ENCODE measurements at regions not wholly inside any gene's neighbourhood (a gene's known extent, or its start where the extent isn't known, plus 50 kb on each side); places are given as distances from the start of the nearest gene placed in this dataset.

DNA sequence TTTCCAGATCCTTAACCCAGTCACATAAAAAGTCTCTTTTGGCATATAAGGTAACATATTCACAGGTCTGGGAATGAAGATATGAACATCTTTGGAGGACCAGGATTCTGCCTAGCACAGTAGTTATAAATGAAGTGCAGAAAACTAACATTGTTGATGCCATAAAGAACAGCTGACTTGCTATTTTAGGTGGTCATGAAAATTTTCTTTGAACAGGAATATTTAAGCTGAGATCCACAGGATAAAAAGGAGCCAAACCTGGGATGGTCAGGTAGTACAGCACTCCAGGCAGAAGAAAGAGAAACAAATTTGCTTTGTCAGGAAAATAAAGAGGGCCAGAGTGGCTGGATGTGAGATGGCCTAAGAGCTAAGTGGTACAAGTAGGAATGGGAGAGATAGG lies 80.0 kb downstream of the CENPW start:
- no peak for DNase-seq (ENCODE audit: low spot score)
- in situ Hi-C loops (cut with HindIII; ENCODE audit: low sequenced_read_pairs) = no loop called here

DNA sequence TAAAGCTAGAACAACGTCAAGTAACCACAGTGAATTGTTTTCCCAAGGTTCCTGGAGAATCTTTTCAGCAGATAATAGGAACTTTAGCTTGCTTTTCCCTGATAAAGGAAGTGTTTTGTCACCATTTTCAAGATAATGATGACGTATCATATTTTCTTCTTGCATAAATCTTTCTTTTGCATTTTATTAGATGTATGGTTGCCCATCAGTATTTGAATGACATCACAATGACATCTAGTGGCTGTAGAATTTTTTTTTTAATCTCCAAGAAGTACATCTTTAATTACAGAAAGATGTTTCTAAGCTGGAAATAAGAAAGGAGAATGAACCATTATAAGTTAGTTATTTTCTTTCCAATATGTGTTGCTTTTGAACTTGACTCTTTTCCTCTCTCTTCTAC lies 83.0 kb downstream of the CENPW start:
- DNase-seq (ENCODE audit: low spot score) = no peak
- in situ Hi-C loops (cut with HindIII; ENCODE audit: low sequenced_read_pairs) = no loop called here

DNA sequence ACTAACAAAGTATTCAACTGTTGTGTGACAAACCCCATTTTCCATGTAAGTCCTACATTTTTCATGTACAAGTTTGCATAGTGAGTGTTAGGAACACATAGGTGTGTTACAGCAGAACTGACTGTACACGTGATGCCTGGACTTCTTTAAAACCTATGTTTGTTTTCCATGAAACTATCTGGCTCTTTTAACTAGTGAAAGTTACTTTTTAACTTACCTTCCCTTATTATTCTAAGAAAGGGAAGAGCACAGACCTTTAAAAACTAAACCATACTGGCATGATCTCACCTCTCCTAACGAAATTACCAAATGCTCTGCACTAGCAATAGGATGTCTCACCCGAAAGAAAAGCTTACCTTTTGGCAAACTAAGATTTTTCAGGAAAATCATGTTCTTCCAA lies 87.8 kb downstream of the CENPW start:
- DNase-seq (ENCODE audit: low spot score) = no peak
- in situ Hi-C loops (cut with HindIII; ENCODE audit: low sequenced_read_pairs) = no loop called here

DNA sequence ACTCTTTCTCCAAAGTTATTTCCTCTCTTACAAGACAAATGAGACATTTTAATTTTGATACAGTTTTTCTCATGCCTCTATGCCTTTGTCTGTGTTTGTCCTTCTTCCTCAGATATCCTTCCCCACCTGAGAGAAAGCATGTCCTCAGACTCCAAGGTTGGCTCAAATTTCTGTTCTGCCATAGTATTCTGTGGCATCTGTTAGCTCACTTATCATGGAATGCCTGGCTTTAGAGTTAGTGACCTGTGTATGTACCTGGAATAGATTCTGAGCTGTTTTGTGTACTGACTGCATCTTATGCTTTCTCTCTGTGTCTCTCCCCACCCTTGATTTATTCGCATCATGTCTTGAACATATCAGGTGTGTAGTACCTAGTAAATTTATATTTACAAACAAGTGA lies 90.0 kb downstream of the CENPW start:
- no peak for DNase-seq (ENCODE audit: low spot score)
- in situ Hi-C loops (cut with HindIII; ENCODE audit: low sequenced_read_pairs) = no loop called here

DNA sequence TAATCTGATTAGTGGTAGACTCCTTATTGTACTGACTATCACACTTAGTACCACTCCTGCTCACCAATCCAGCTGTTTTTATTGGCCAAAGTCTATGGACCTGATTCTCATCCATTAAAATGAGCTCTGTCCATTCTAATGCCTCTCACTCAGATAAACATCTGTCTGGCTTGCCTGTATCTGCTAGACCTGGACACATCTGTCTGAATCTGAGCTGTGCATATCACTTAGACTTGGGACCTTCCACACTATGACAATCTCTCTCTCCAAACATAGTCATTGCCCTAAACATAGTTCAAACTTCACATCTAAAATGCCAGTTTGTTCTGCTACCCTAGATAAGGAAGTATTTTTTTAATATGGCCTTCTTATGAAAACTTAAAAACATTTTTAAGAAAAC lies 92.6 kb downstream of the CENPW start:
- in situ Hi-C loops (cut with HindIII; ENCODE audit: low sequenced_read_pairs) = no loop called here
- DNase-seq (ENCODE audit: low spot score) = no peak

DNA sequence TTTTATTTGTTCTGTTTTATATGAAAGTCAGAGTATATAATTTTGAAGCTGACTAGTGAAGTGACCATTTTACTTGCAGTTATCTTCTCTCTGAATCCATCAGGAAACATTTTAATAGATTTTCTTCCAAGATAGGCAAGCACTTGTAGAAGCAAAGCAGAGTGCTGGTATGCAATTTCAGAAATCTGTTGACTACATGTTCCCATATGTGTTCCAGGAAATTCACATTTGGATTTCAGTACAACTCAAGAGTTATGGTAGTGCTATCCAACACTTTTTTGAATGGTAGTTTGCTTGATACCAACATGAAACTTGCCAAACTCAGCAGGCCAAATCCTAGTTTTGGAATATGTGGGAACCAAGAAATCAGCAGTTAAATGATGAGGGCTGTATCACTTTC lies 94.0 kb downstream of the CENPW start:
- DNase-seq (ENCODE audit: low spot score) = no peak
- in situ Hi-C loops (cut with HindIII; ENCODE audit: low sequenced_read_pairs) = no loop called here

DNA sequence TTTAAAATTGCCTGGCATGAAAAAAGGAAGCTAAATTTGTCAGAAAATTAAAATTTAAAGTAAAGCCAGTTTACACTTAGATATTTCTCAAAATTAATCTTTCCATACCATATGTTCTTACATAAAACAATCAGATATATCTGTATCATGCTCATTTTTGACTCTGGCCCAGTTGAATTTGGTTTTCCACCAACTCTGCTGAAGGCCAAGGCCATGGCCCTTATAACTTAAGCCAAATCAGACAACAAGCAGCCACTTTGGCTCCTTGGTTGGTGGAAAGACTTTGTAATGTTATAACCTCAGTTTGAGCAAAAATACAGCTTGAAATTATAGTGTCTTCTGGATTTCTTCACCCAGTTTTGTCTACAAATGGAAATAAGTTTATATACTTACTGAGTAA lies 97.3 kb downstream of the CENPW start:
- DNase-seq (ENCODE audit: low spot score) = no peak
- in situ Hi-C loops (cut with HindIII; ENCODE audit: low sequenced_read_pairs) = no loop called here

DNA sequence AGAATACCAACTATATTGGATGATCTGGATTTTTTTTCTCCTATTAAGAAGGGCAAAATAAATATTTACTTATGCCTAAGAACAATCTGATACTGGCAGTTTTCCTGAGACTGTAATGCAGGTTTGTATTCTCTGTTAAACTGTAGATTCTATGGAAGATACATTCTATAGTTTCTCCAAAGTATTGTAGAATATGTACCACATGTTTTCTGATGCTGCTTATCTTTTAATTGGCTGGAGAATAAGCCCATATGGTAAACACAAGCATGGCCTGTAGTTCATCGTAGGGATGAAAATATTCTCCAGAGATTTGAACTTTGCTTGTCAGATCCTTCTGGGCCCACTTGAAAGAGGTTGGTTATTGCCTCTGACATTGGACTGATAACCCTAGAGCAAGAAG lies 99.1 kb downstream of the CENPW start:
- in situ Hi-C loops (cut with HindIII; ENCODE audit: low sequenced_read_pairs) = no loop called here
- no peak for DNase-seq (ENCODE audit: low spot score)

DNA sequence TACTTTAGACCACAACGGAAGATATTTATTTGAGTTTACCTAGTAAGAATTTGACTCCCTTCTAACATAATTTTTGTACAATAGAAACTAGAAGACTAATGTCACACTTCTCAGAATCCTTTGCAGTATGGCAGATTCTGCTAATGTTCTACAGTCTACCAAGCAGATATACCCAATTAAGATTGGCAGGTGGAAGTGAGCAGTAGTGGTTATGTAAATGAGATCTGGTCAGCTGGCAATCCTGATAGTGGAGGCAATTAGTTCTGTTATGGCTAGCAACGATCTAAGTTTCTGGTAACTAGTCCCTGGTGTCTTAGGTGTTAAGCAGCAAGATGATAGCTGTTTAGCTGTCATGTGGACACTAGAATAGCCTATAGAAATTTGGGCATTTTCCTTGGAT lies 101.0 kb downstream of the CENPW start:
- DNase-seq (ENCODE audit: low spot score) = no peak
- in situ Hi-C loops (cut with HindIII; ENCODE audit: low sequenced_read_pairs) = no loop called here

DNA sequence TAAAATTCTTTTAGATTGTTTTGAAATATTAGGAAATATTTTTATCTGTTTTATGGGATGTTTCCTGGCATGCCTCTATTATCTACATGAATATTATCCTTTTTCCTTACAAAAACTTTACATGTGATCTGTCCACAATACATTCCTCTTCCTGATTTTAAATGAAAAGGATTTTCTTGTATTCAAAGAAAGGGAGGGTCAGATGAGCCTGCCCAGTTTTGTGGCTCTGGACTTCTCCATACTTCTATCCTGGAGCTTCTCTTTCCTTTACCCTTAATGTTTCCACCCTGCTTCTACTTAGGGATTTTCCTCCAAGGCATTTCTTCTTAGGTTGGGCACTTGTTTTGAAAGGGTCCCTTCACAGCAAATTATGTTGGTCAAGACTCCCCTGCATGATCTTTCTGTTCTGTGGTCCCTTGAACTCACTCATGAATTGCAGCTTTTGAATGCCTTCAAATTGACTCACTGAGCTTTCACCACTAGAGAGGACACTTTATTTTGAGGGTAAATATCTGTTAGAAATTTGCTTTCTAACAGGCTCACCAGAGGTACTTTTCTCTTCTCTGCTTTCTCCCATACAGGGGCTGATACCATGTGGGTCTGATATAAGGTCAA lies 104.9 kb downstream of the CENPW start:
- in situ Hi-C loops (cut with HindIII; ENCODE audit: low sequenced_read_pairs) = no loop called here
- DNase-seq (ENCODE audit: low spot score) = no peak

DNA sequence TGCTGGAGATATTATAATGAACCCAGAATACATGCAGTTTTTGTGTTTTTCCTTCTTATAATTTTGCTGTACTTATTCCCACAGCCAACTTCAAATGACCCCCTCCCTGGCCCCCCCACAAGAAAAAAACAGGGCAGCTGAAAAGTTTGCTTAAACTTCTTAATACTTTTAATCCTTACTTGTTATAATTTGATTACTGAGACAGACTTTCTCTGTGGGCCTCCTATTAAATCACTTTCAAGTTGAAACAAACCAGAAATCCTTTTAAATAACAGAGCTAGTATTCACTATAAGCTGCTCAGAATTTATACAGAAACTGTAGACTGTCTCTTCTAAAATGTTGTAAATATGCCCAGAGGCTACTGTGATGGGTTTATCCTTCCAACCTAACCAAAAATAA lies 106.3 kb downstream of the CENPW start:
- DNase-seq (ENCODE audit: low spot score) = no peak
- in situ Hi-C loops (cut with HindIII; ENCODE audit: low sequenced_read_pairs) = no loop called here

DNA sequence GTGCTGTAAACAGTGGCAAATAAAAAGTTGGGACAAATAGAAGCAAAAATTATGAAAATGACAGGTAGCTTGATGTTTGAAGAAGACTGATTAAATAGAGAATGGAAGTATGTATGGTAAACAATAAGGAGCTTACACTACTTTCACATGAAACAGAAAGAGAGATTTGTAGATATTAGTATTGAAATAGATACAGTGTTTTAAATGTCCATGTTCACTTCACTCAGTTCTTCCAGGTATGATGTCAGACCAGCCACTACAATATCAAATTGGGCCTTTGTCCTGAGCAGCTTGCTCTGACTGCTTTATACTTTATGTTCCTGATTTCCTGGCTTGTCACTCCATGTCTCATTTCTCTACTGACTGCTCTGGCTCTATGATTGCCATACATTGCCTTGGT lies 107.5 kb downstream of the CENPW start:
- in situ Hi-C loops (cut with HindIII; ENCODE audit: low sequenced_read_pairs) = no loop called here
- DNase-seq (ENCODE audit: low spot score) = no peak

DNA sequence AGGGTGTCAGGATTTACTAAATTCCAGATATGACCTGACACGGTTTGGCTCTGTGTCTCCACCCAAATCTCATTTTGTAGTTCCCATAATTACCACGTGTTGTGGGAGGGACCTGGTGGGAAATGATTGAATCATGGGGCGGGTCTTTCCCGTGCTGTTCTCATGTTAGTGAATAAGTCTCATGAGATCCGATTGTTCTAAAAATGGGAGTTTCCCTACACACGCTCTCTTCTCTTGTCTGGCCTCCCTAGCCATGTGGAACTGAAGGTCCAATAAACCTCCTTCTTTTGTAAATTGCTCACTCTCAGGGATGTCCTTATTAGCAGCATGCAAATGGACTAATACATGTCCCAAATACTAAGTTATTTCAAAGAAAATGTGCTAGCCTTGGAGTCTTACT lies 121.1 kb downstream of the CENPW start:
- DNase-seq (ENCODE audit: low spot score) = no peak
- in situ Hi-C loops (cut with HindIII; ENCODE audit: low sequenced_read_pairs) = no loop called here

DNA sequence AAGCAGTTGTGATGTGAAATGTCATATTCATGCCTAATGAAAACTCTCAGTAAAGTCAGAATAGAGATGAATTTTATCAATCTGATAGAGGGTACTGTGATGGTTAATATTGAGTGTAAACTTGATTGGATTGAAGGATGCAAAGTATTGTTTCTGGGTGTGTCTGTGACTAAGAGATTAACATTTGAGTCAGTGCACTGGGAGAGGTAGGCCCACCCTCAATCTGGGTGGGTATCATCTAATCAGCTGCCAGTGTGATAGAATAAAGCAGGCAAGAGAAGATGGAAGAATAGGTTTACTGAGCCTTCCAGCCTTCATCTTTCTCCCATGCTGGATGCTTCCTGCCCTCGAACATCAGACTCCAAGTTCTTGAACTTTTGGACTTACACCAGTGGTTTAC lies 124.3 kb downstream of the CENPW start:
- no peak for DNase-seq (ENCODE audit: low spot score)
- in situ Hi-C loops (cut with HindIII; ENCODE audit: low sequenced_read_pairs) = no loop called here

DNA sequence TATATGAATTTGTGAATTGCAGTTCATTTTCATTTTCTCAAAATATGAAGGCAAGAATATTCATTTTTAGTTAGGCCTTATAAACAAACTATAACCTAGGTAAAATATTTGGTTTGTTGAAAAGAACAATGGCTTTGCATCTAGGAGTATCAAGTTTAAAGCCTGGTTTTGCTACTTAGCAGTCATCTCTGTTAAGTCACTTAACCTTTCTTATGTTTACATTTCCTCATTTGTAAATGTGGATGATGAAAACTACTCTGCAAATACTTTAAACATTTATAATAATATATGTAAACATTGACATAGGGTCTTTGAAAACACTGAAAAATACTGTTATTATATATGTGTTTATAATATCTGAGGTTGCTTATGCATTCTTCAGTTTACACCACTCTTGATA lies 135.5 kb downstream of the CENPW start:
- DNase-seq (ENCODE audit: low spot score) = no peak
- in situ Hi-C loops (cut with HindIII; ENCODE audit: low sequenced_read_pairs) = no loop called here

DNA sequence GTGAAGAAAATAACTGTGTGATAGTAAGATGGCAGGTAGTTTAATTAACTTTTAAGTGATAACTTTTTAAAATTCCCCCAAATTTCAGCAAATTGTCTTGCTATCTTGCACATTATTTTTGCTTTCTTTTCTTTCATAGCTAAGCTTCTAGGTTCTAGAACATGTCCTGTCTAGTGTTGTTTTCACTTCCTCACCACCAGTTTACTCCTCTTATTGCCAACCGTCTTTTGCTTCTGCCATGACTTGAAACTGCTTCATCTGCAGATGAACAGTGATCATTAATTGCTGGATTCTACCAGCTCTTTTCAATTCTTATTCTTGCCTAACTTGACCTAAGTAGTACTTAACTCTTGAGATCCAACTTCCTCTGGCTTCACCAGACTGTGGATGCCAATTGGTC lies 137.8 kb downstream of the CENPW start:
- in situ Hi-C loops (cut with HindIII; ENCODE audit: low sequenced_read_pairs) = no loop called here
- no peak for DNase-seq (ENCODE audit: low spot score)

DNA sequence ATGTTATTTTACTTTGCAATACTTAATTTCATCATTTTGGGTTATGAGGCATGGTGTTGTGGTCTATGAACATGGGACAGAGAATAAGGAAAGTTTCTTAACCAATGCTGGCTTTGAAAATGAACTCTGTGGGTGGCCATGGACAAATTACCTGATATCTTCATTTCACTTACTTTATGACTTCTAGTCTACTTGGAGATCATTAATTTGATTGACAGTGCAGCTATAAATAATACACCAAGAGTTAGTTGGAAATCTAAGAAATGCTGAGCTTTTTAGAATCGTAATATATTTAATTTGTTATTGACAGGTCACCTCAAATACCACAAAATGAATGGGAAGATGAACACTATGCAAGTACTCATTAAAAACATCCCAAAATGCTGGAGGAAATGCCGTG lies 140.4 kb downstream of the CENPW start:
- in situ Hi-C loops (cut with HindIII; ENCODE audit: low sequenced_read_pairs) = no loop called here
- DNase-seq (ENCODE audit: low spot score) = no peak

DNA sequence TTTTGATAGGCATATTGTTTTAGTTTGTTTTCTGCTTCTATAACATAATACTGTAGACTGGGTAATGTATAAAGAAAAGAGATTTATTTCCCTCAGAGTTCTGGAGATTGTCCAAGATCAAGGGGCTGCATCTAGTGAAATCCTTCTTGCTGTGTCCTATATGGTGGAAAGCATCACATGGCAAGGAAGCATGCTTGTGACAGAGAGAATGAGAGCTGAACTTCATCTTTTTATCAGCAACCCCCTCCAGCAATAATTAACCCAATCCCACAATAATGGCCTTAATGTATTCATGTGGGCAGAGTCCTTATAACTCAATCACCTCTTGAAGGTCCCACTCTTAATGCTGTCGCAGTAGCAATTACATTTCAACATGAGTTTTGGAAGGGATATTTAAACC lies 141.4 kb downstream of the CENPW start:
- in situ Hi-C loops (cut with HindIII; ENCODE audit: low sequenced_read_pairs) = no loop called here
- no peak for DNase-seq (ENCODE audit: low spot score)

DNA sequence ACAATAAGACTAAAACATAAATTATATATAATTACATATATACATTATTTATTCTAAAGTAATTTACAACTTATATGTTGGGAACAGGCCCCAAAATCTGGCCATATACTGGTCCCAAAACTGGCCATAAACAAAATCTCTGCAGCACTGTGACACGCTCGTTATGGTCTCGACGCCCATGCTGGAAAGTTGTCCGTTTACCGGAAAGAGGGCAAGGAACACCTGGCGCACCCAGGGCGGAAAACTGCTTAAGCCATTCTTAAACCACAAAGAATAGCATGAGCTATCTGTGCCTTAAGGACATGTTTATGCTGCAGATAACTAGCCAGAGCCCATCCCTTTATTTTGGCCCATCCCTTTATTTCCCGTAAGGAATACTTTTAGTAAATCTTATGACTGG lies 164.9 kb downstream of the CENPW start:
- no peak for DNase-seq (ENCODE audit: low spot score)
- in situ Hi-C loops (cut with HindIII; ENCODE audit: low sequenced_read_pairs) = no loop called here

DNA sequence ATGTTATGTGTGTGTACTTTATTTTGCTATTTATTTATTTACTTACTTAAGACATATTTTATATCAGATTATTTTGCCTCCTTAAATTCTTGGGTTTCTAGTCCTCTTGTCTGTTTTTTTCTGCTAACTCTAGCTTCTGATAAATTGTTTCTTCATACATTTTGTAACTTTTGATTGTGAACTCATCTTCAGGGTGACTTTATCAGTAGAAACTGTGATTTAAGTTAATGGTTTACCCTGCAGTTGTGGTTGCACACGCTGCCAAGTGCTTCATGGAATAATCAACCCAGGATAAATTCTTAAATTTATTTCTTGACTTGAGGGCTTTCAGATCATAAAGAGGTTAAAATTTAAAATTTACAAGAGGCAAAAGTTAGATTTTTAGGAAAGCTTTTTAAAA lies 173.3 kb downstream of the CENPW start:
- no peak for DNase-seq (ENCODE audit: low spot score)
- in situ Hi-C loops (cut with HindIII; ENCODE audit: low sequenced_read_pairs) = no loop called here

DNA sequence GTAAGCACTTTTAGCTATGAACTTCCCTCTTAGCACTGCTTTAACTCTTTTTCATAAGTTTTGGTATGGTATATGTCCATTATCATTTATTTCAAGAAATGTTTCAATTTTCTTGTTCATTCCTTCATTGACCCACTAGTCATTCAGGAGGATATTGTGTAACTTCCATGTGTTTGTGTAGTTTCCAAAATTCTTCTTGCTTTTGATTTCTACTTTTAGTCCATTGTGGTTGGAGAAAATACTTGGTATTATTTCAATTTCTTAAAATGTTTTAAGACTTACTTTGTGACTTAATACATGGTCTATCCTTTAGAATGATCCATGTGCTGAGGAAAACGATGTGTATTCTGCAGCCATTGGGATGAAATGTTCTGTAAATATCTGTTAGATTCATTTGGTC lies 176.5 kb downstream of the CENPW start:
- in situ Hi-C loops (cut with HindIII; ENCODE audit: low sequenced_read_pairs) = no loop called here

DNA sequence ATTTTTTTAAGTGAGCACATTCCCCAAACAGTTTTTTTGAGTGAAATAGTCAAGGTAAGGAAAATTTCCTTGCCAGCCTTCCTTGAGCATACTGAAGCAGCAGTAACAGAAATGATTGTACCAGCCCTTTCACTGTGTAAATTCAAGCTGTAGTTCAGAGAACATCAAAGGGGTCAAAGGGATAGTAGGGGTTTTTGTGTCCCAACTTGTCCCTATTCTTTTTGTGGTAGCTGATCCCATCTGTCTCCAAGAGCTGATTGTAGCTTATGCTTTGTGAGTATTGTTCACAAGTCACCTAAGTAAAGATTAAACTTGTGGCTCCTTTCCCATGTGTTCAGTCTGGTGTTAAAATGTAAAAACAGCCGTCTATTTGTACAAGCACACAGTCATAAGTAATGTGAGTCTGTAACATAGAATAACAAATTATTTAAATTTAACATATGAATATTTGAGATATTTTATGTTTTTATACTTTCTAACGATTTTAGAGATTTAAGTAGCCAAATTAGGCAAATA lies 185.0 kb downstream of the CENPW start:
- in situ Hi-C loops (cut with HindIII; ENCODE audit: low sequenced_read_pairs) = no loop called here
- no peak for DNase-seq (ENCODE audit: low spot score)

More for the DNA sequence above, 176.5 kb downstream of the CENPW start:
- no peak for DNase-seq (ENCODE audit: low spot score)

Data from G401 (cell line).